ENCODE measurements at regions not wholly inside any gene's neighbourhood (a gene's known extent, or its start where the extent isn't known, plus 50 kb on each side); places are given as distances from the start of the nearest gene placed in this dataset.

- TF ChIP-seq CTCF (conservative IDR thresholded peaks at IDR 0.05; ENCODE audit: low read length) (no peak), EZH2phosphoT487 (IDR thresholded peaks at IDR 0.05; ENCODE audit: borderline replicate concordance) (no peak)
Observed at GRCh38 chr3:197404030-197404429, 105.6 kb upstream of the DLG1 start.

Data from Loucy (cell line).